Mesendoderm (in vitro differentiated cells): ENCODE measurements at regions not wholly inside any gene's neighbourhood (a gene's known extent, or its start where the extent isn't known, plus 50 kb on each side); places are given as distances from the start of the nearest gene placed in this dataset.

Experiments used
- DNase-seq: peaks from one replicate; pipeline ENCODE4 v3.0.0; 2013
- H2AK5ac ChIP-seq: 2 replicates; pipeline ENCODE4 v1.6.1; 2013; ENCODE audit warnings: low read length, inconsistent platforms
- H2BK120ac ChIP-seq: 2 replicates; pipeline ENCODE4 v1.6.1; 2013; ENCODE audit warnings: low read depth, mild to moderate bottlenecking, low read length, moderate library complexity, mixed read lengths
- H2BK15ac ChIP-seq: replicated peaks from 2 replicates; pipeline ENCODE4 v1.6.1; 2013; ENCODE audit warnings: low read depth, mild to moderate bottlenecking, moderate library complexity
- H2BK5ac ChIP-seq: 2 replicates; pipeline ENCODE4 v1.6.1; 2013; ENCODE audit warnings: low read length, inconsistent platforms
- H3K18ac ChIP-seq: 2 replicates; pipeline ENCODE4 v1.6.1; 2013; ENCODE audit warnings: mild to moderate bottlenecking, low read length, mixed read lengths
- H3K23ac ChIP-seq: one replicate; pipeline ENCODE4 v1.6.1; 2013; ENCODE audit warnings: low read length
- H3K27ac ChIP-seq: 2 replicates; pipeline ENCODE4 v1.5.1; 2013; ENCODE audit warnings: low read depth, mild to moderate bottlenecking, inconsistent platforms, low read length, moderate library complexity
- H3K27me3 ChIP-seq: 2 replicates; pipeline ENCODE4 v1.6.1; 2013; ENCODE audit warnings: low read length, control low read depth, mild to moderate bottlenecking, inconsistent platforms; ENCODE audit not compliant: insufficient read depth, poor library complexity
- H3K36me3 ChIP-seq: 2 replicates; pipeline ENCODE4 v1.6.1; 2013; ENCODE audit warnings: low read length, inconsistent platforms; ENCODE audit not compliant: control insufficient read depth, insufficient read depth
- H3K4ac ChIP-seq: one replicate; pipeline ENCODE4 v1.6.1; 2013; ENCODE audit warnings: low read depth, mild to moderate bottlenecking, low read length, moderate library complexity
- H3K4me1 ChIP-seq: 2 replicates; pipeline ENCODE4 v1.6.1; 2013; ENCODE audit warnings: low read depth, low read length, inconsistent platforms; ENCODE audit not compliant: control insufficient read depth
- H3K4me2 ChIP-seq: 2 replicates; pipeline ENCODE4 v1.6.1; 2013; ENCODE audit warnings: low read length
- H3K4me3 ChIP-seq: 2 replicates; pipeline ENCODE4 v1.5.1; 2013; ENCODE audit warnings: mild to moderate bottlenecking, low read length
- H3K56ac ChIP-seq: one replicate; pipeline ENCODE4 v1.6.1; 2013; ENCODE audit warnings: low read length
- H3K79me1 ChIP-seq: 2 replicates; pipeline ENCODE4 v1.6.1; 2013; ENCODE audit warnings: low read length, inconsistent platforms
- H3K79me2 ChIP-seq: 2 replicates; pipeline ENCODE4 v1.6.1; 2013; ENCODE audit warnings: mild to moderate bottlenecking, low read length; ENCODE audit not compliant: control insufficient read depth, insufficient read depth
- H3K9ac ChIP-seq: 2 replicates; pipeline ENCODE4 v1.6.1; 2013; ENCODE audit warnings: low read length, inconsistent platforms
- H4K5ac ChIP-seq: one replicate; pipeline ENCODE4 v1.6.1; 2013; ENCODE audit warnings: low read length
- H4K8ac ChIP-seq: one replicate; pipeline ENCODE4 v1.6.1; 2013; ENCODE audit warnings: low read depth, mild to moderate bottlenecking, control low read depth, low read length, moderate library complexity
- WGBS: extraction: QIAGEN DNeasy Blood & Tissue Kit; methylation state at CpG from one replicate; pipeline ENCODE4 v1.1.7; 2013; ENCODE audit warnings: low lambda C conversion rate, missing lambda C conversion rate; ENCODE audit not compliant: insufficient coverage; ENCODE audit errors: extremely low coverage; 5-methylcytosine and 5-hydroxymethylcytosine counted together

DNA sequence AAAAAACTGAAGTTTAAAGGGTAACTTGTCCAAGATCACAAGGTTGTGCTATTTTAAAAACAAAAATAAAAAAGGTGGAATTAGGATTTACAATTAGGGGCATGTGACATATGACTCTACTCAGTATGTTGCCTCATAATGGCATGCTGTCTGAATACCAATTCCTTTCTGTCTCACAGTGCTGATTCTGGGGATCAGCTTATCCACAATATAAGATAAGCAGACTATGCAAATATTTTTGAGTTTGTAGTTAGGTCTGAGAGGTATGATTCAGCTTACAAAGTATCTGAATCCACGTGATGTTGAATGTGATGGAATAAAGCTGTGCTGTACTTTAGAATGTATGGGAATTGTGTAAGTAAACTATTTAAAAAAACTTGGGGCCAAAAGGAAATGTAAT is 216.6 kb downstream of the HHIPL2 start:
- no peak overlapping the region for H3K9ac ChIP-seq
- no peak overlapping the region for H4K8ac ChIP-seq
- H3K18ac ChIP-seq = no peak overlapping the region
- H3K4me2 ChIP-seq = no peak overlapping the region
- H2BK120ac ChIP-seq = no peak overlapping the region
- no CpG with 5 or more reads among the region's 1 CpG for WGBS
- no peak overlapping the region for H3K27ac ChIP-seq
- peaks cover 2% of the 10 kb centered on the region for H3K27me3 ChIP-seq
- no peak overlapping the region for H3K4ac ChIP-seq
- DNase-seq = peak; percentile 36
- H3K56ac ChIP-seq = no peak overlapping the region
- H3K79me1 ChIP-seq = no peaks in the 10 kb centered on the region
- no peaks in the 10 kb centered on the region for H3K4me1 ChIP-seq
- H3K79me2 ChIP-seq = no peaks in the 10 kb centered on the region
- H4K5ac ChIP-seq = no peak overlapping the region
- H2BK5ac ChIP-seq = no peak overlapping the region
- H3K23ac ChIP-seq = no peak overlapping the region
- H2BK15ac ChIP-seq = no peak overlapping the region
- no peaks in the 10 kb centered on the region for H3K36me3 ChIP-seq
- no peak overlapping the region for H2AK5ac ChIP-seq
- H3K4me3 ChIP-seq = no peak overlapping the region

DNA sequence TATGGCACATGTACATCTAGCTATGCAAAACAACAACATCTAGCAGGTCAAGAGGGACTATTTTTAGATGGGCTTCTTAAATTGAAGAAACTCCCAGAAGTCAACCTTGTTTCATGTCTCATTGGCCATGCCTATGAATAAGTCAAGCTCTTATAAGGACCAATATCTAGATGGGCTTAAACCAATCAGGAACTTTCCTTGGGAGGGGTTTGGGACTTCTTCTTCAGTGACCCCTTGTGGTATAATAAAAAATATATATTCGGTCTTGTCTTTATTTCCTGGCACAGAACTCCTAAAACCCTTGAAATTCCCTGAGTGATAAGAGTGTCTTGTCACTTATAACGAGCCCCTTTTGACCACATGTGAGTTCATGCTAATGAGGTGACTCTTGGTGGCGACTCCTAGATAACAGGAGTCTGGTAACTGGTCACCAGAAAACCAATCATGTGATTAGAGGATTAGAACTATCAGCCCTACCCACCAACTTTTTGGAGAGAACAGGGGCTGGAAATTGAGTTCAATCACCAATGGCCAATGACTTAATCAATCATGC is 218.3 kb downstream of the HHIPL2 start:
- Histone ChIP-seq H3K4me3 (no peak overlapping the region), H3K27me3 (peaks cover 2% of the 10 kb centered on the region), H4K8ac (no peak overlapping the region), H4K5ac (no peak overlapping the region), H2AK5ac (no peak overlapping the region), H2BK5ac (no peak overlapping the region), H3K4me2 (no peak overlapping the region), H3K79me2 (no peaks in the 10 kb centered on the region), H3K4ac (no peak overlapping the region), H3K23ac (no peak overlapping the region), H3K36me3 (no peaks in the 10 kb centered on the region), H2BK120ac (no peak overlapping the region), H3K27ac (no peak overlapping the region), H3K56ac (no peak overlapping the region), H3K79me1 (no peaks in the 10 kb centered on the region), H3K9ac (no peak overlapping the region), H3K4me1 (no peaks in the 10 kb centered on the region), H2BK15ac (no peak overlapping the region), H3K18ac (no peak overlapping the region)
- no CpG with 5 or more reads among the region's 3 CpGs for WGBS
- peak; percentile 71 for DNase-seq

DNA sequence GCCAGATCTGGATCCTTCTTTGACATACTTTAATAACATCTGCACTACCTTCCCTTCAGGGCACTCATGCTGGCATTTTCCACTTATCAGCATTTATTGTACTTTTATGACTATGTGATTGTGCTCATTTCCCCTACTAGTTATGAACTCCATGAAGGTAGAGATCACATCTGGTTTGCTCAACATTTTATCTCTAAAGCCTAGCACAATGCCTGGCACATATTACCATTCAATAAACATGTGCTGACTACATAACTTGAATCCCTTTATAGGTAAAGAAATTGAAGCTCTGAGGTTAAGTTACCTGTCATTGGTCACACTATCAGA is 221.2 kb downstream of the HHIPL2 start:
- H2AK5ac ChIP-seq = no peak overlapping the region
- no peak overlapping the region for H2BK15ac ChIP-seq
- no peaks in the 10 kb centered on the region for H3K79me1 ChIP-seq
- H4K8ac ChIP-seq = no peak overlapping the region
- no peaks in the 10 kb centered on the region for H3K4me1 ChIP-seq
- no peak overlapping the region for H3K4ac ChIP-seq
- no peak overlapping the region for H3K4me2 ChIP-seq
- no peak overlapping the region for H3K4me3 ChIP-seq
- peaks cover 2% of the 10 kb centered on the region for H3K27me3 ChIP-seq
- H2BK5ac ChIP-seq = no peak overlapping the region
- no peak overlapping the region for H3K56ac ChIP-seq
- H3K27ac ChIP-seq = no peak overlapping the region
- no peak overlapping the region for H2BK120ac ChIP-seq
- no peak overlapping the region for H3K18ac ChIP-seq
- H4K5ac ChIP-seq = no peak overlapping the region
- no peak for DNase-seq
- H3K36me3 ChIP-seq = no peaks in the 10 kb centered on the region
- H3K79me2 ChIP-seq = no peaks in the 10 kb centered on the region
- no peak overlapping the region for H3K23ac ChIP-seq
- no peak overlapping the region for H3K9ac ChIP-seq

DNA sequence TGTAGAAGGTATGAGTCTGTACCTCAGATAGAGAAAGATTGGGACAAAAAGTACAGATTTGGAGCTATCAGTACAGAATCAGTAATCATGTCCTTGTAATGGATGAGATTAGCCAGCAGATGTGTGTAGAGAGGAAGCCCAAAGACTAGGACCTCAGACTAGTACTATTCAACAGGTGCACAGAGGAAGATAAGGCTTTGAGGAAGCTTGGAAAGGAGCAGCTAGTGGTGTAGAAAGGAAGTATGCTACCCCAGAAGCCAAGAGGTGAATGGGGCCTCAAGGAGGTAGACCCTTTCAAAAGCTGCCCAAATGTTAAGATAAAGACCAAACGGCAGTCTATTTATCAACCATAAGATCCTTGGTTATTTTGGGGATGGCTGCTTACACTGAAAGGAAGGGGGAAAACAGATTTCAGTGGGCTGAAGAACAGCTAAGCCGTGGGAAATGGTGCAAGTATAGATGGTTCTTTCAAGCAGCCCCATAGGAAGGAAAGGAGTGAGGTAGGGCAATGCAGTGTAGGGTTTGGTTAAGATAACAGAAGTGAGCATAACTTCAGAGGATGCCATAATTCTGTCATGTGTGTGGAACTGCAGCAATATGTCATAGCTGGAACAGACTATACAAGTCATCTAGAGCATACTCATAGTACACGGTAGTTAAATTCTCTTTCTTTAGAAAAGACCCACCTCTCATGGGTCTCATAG is 221.7 kb downstream of the HHIPL2 start:
- no peak for DNase-seq
- no peak overlapping the region for H3K23ac ChIP-seq
- no peak overlapping the region for H3K4me2 ChIP-seq

DNA sequence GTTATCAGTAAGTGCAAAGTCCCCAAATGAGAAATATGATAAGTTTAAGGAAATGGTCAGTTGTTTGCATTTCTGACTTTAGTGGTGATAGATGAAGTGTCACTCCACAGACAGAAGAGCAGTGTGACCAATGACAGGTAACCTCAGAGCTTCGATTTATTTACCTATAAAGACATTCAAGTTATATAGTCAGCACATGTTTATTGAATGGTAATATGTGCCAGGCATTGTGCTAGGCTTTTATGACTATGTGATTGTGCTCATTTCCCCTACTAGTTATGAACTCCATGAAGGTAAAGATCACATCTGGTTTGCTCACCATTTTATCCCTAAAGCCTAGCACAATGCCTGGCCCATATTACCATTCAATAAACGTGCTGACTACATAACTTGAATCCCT is 222.4 kb downstream of the HHIPL2 start:
- Histone ChIP-seq H4K5ac (no peak overlapping the region), H3K27ac (no peak overlapping the region), H3K36me3 (no peaks in the 10 kb centered on the region), H3K4me3 (no peak overlapping the region), H3K56ac (no peak overlapping the region), H3K18ac (no peak overlapping the region), H2BK120ac (no peak overlapping the region), H3K4ac (no peak overlapping the region), H4K8ac (no peak overlapping the region), H3K23ac (no peak overlapping the region), H3K4me2 (no peak overlapping the region), H3K4me1 (no peaks in the 10 kb centered on the region), H2BK15ac (no peak overlapping the region), H3K79me2 (no peaks in the 10 kb centered on the region), H2AK5ac (no peak overlapping the region), H3K9ac (no peak overlapping the region), H3K79me1 (no peaks in the 10 kb centered on the region), H3K27me3 (peaks cover 2% of the 10 kb centered on the region), H2BK5ac (no peak overlapping the region)
- WGBS = no CpG with 5 or more reads among the region's 2 CpGs
- DNase-seq = no peak

More for the DNA sequence above, 221.7 kb downstream of the HHIPL2 start:
- Histone ChIP-seq H2AK5ac (no peak overlapping the region), H3K27me3 (peaks cover 2% of the 10 kb centered on the region), H3K18ac (no peak overlapping the region), H3K4ac (no peak overlapping the region), H3K79me1 (no peaks in the 10 kb centered on the region), H3K36me3 (no peaks in the 10 kb centered on the region), H2BK120ac (no peak overlapping the region), H4K5ac (no peak overlapping the region), H3K56ac (no peak overlapping the region), H3K4me1 (no peaks in the 10 kb centered on the region), H2BK15ac (no peak overlapping the region), H3K9ac (no peak overlapping the region), H2BK5ac (no peak overlapping the region), H4K8ac (no peak overlapping the region), H3K79me2 (no peaks in the 10 kb centered on the region), H3K27ac (no peak overlapping the region), H3K4me3 (no peak overlapping the region)
- whole genome bisulfite sequencing = no CpG with 5 or more reads among the region's 3 CpGs

DNA sequence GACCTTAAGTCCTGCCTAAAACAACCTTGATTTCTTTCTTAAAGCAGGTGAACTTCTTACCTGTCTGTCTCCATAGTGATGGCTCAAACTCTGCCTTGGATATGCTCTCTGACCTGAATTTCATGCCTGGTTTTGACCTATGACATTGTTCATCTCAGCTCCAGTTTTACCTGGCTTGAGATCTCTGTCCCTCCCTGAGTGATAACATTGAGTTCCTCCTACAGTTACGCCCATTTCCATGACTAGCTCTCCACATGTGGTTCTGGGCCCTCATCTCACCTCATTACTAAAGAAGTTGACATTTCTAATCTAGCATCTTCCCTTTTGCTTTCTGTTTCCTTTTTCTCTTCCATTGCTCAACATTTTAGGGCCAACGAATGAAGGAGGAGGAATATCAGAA is 233.1 kb downstream of the HHIPL2 start:
- Histone ChIP-seq H3K79me2 (no peaks in the 10 kb centered on the region), H2AK5ac (no peak overlapping the region), H2BK120ac (no peak overlapping the region), H2BK5ac (no peak overlapping the region), H3K56ac (no peak overlapping the region), H3K4me1 (no peaks in the 10 kb centered on the region), H3K27me3 (no peaks in the 10 kb centered on the region), H3K36me3 (no peaks in the 10 kb centered on the region), H3K9ac (no peak overlapping the region), H4K8ac (no peak overlapping the region), H2BK15ac (no peak overlapping the region), H4K5ac (no peak overlapping the region), H3K27ac (no peak overlapping the region), H3K18ac (no peak overlapping the region), H3K4me3 (no peak overlapping the region), H3K79me1 (no peaks in the 10 kb centered on the region), H3K4me2 (no peak overlapping the region), H3K23ac (no peak overlapping the region), H3K4ac (no peak overlapping the region)
- no CpG with 5 or more reads among the region's 2 CpGs for WGBS
- DNase-seq = no peak
